H9 (cell line): ENCODE measurements at regions not wholly inside any gene's neighbourhood (a gene's known extent, or its start where the extent isn't known, plus 50 kb on each side); places are given as distances from the start of the nearest gene placed in this dataset.

Experiments
- DNase-seq: peaks from one replicate; pipeline ENCODE4 v3.0.0-alpha.2; 2017
- H2AFZ ChIP-seq: one replicate; pipeline ENCODE4 v1.6.1; 2013; ENCODE audit warnings: mild to moderate bottlenecking, low read length, control low read depth, moderate library complexity
- H2AK5ac ChIP-seq: 2 replicates; pipeline ENCODE4 v1.6.1; 2013; ENCODE audit warnings: low read length, control low read depth, mixed read lengths; ENCODE audit not compliant: insufficient read length
- H2BK120ac ChIP-seq: one replicate; pipeline ENCODE4 v1.6.1; 2013; ENCODE audit warnings: low read depth, mild to moderate bottlenecking, low read length, control low read depth, inconsistent platforms; ENCODE audit not compliant: poor library complexity, severe bottlenecking
- H2BK12ac ChIP-seq: 2 replicates; pipeline ENCODE4 v1.6.1; 2013; ENCODE audit warnings: low read length, control low read depth, mixed read lengths, low read depth; ENCODE audit not compliant: insufficient read length
- H2BK15ac ChIP-seq: 2 replicates; pipeline ENCODE4 v1.6.1; 2013; ENCODE audit warnings: low read depth, low read length, control low read depth
- H2BK20ac ChIP-seq: one replicate; pipeline ENCODE4 v1.6.1; 2013; ENCODE audit warnings: low read depth, mild to moderate bottlenecking, low read length, control low read depth, inconsistent platforms; ENCODE audit not compliant: poor library complexity, severe bottlenecking
- H2BK5ac ChIP-seq: 2 replicates; pipeline ENCODE4 v1.6.1; 2013; ENCODE audit warnings: low read length, control low read depth, mixed read lengths; ENCODE audit not compliant: insufficient read length
- H3K14ac ChIP-seq: 2 replicates; pipeline ENCODE4 v1.6.1; 2013; ENCODE audit warnings: low read length, control low read depth; ENCODE audit not compliant: insufficient read depth
- H3K18ac ChIP-seq: 2 replicates; pipeline ENCODE4 v1.6.1; 2013; ENCODE audit warnings: low read depth, mild to moderate bottlenecking, mixed read lengths, low read length, control low read depth; ENCODE audit not compliant: insufficient read length
- H3K23ac ChIP-seq: 2 replicates; pipeline ENCODE4 v1.6.1; 2013; ENCODE audit warnings: low read length, control low read depth, mixed read lengths, low read depth; ENCODE audit not compliant: insufficient read length
- H3K23me2 ChIP-seq: 2 replicates; pipeline ENCODE4 v1.6.1; 2013; ENCODE audit warnings: low read depth, mild to moderate bottlenecking, mixed read lengths, low read length, control low read depth; ENCODE audit not compliant: insufficient read length, poor library complexity, severe bottlenecking
- H3K27ac ChIP-seq: 2 replicates; pipeline ENCODE4 v1.5.1; 2013; ENCODE audit warnings: low read length, control low read depth, mixed read lengths, low read depth; ENCODE audit not compliant: insufficient read length
- H3K27me3 ChIP-seq: 2 replicates; pipeline ENCODE4 v1.6.1; 2013; ENCODE audit warnings: low read length, control low read depth, inconsistent platforms; ENCODE audit not compliant: insufficient read depth
- H3K4ac ChIP-seq: 2 replicates; pipeline ENCODE4 v1.6.1; 2013; ENCODE audit warnings: low read depth, mild to moderate bottlenecking, control low read depth, inconsistent platforms, low read length, moderate library complexity
- H3K4me1 ChIP-seq: 2 replicates; pipeline ENCODE4 v1.6.1; 2013; ENCODE audit warnings: low read length, control low read depth, inconsistent platforms; ENCODE audit not compliant: insufficient read depth
- H3K4me2 ChIP-seq: 2 replicates; pipeline ENCODE4 v1.6.1; 2013; ENCODE audit warnings: low read length, control low read depth, mixed read lengths; ENCODE audit not compliant: insufficient read length, insufficient read depth
- H3K56ac ChIP-seq: 2 replicates; pipeline ENCODE4 v1.6.1; 2013; ENCODE audit warnings: low read depth, mild to moderate bottlenecking, mixed read lengths, low read length, control low read depth; ENCODE audit not compliant: insufficient read length
- H3K79me1 ChIP-seq: 2 replicates; pipeline ENCODE4 v1.6.1; 2013; ENCODE audit warnings: low read depth, mild to moderate bottlenecking, moderate library complexity, low read length, control low read depth, inconsistent platforms; ENCODE audit not compliant: insufficient read depth, poor library complexity, severe bottlenecking
- H3K79me2 ChIP-seq: 2 replicates; pipeline ENCODE4 v1.6.1; 2013; ENCODE audit warnings: low read length, control low read depth, inconsistent platforms; ENCODE audit not compliant: insufficient read depth
- H3K9ac ChIP-seq: 2 replicates; pipeline ENCODE4 v1.6.1; 2013; ENCODE audit warnings: low read length, control low read depth, mixed read lengths; ENCODE audit not compliant: insufficient read length; ENCODE audit errors: extremely low read depth
- H3K9me3 ChIP-seq: one replicate; pipeline ENCODE4 v1.6.1; 2013; ENCODE audit warnings: low read depth, low read length, inconsistent platforms; ENCODE audit not compliant: control insufficient read depth
- H3T11ph ChIP-seq: one replicate; pipeline ENCODE4 v1.6.1; 2013; ENCODE audit warnings: mild to moderate bottlenecking, low read length, control low read depth, inconsistent platforms
- H4K20me1 ChIP-seq: one replicate; pipeline ENCODE4 v1.6.1; 2013; ENCODE audit not compliant: control insufficient read depth, insufficient read length, insufficient read depth
- H4K5ac ChIP-seq: 2 replicates; pipeline ENCODE4 v1.6.1; 2013; ENCODE audit warnings: low read depth, mild to moderate bottlenecking, mixed read lengths, low read length, control low read depth; ENCODE audit not compliant: insufficient read length
- H4K8ac ChIP-seq: replicated peaks from 2 replicates; pipeline ENCODE4 v1.6.1; 2013; ENCODE audit warnings: low read length, control low read depth, mixed read lengths, low read depth; ENCODE audit not compliant: insufficient read length
- H4K91ac ChIP-seq: 2 replicates; pipeline ENCODE4 v1.6.1; 2013; ENCODE audit warnings: low read depth, mild to moderate bottlenecking, moderate library complexity, mixed read lengths, low read length, control low read depth; ENCODE audit not compliant: insufficient read length
- H3K27ac Mint-ChIP-seq, 3 experiments: 2 replicates in 2 of 3; 3 replicates in 1 of 3; pipeline ENCODE4 v1.8.0; 2020 to 2021; ENCODE audit warnings: mixed read lengths in 3 of 3, mild to moderate bottlenecking in 1 of 3, moderate library complexity in 1 of 3
- H3K27me3 Mint-ChIP-seq: 2 replicates; pipeline ENCODE4 v1.8.0; 2021; ENCODE audit warnings: low read depth, mild to moderate bottlenecking, moderate library complexity, mixed read lengths
- H3K36me3 Mint-ChIP-seq, 3 experiments: 2 replicates in 2 of 3; 3 replicates in 1 of 3; pipeline ENCODE4 v1.8.0; 2020 to 2021; ENCODE audit warnings: low read depth in 3 of 3, mixed read lengths in 3 of 3; ENCODE audit not compliant: insufficient read depth in 1 of 3
- H3K4me1 Mint-ChIP-seq, 2 experiments: 2 replicates each; pipeline ENCODE4 v1.8.0; 2020; ENCODE audit warnings: mixed read lengths in 2 of 2
- H3K4me3 Mint-ChIP-seq, 2 experiments: 2 replicates in 1 of 2; 3 replicates in 1 of 2; pipeline ENCODE4 v1.8.0; 2020 to 2021; ENCODE audit warnings: mild to moderate bottlenecking in 2 of 2, mixed read lengths in 2 of 2, moderate library complexity in 1 of 2
- H3K9me3 Mint-ChIP-seq, 2 experiments: 2 replicates in 1 of 2; 3 replicates in 1 of 2; pipeline ENCODE4 v1.8.0; 2020; ENCODE audit warnings: mild to moderate bottlenecking in 2 of 2, mixed read lengths in 2 of 2, moderate library complexity in 1 of 2
- CTCF ChIP-seq: fragments of 200-600 bp; sonication (generic); conservative IDR thresholded peaks from 3 replicates; pipeline ENCODE4 v1.8.0; 2021; ENCODE audit warnings: antibody characterized with exemption, mild to moderate bottlenecking
- WGBS: extraction: QIAGEN DNeasy Blood & Tissue Kit; methylation state at CpG from one replicate; pipeline ENCODE4 v1.1.7; 2013; ENCODE audit warnings: missing lambda C conversion rate, low lambda C conversion rate, mixed read lengths; ENCODE audit not compliant: insufficient read length; ENCODE audit errors: extremely low coverage; 5-methylcytosine and 5-hydroxymethylcytosine counted together

- H3K9ac ChIP-seq = no peak overlapping the region
- Mint-ChIP-seq H3K4me1 (no peaks in the 10 kb centered on the region), H3K27ac (no peak overlapping the region), H3K36me3 (peaks cover 0 to 4% (median 0%) of the 10 kb centered on the region in 3 experiments; a peak in 2 of 7 replicates), H3K9me3 (no peaks in the 10 kb centered on the region; a peak in 1 of 5 replicates), H3K27me3 (no peaks in the 10 kb centered on the region), H3K4me3 (no peak overlapping the region)
- no peak overlapping the region for H2BK12ac ChIP-seq
- no peak overlapping the region for H2BK5ac ChIP-seq
- H3K4me1 ChIP-seq = no peaks in the 10 kb centered on the region
- no CpG with 5 or more reads among the region's 1 CpG for WGBS
- H2AFZ ChIP-seq = no peak overlapping the region
- no peak overlapping the region for H2AK5ac ChIP-seq
- no peak overlapping the region for H3K23ac ChIP-seq
- DNase-seq = no peak
- H3K4ac ChIP-seq = no peak overlapping the region
- H4K20me1 ChIP-seq = no peaks in the 10 kb centered on the region
- no peak overlapping the region for H3T11ph ChIP-seq
- H3K18ac ChIP-seq = no peak overlapping the region
- no peak overlapping the region for H3K27ac ChIP-seq
- no peaks in the 10 kb centered on the region for H3K27me3 ChIP-seq
- no peaks in the 10 kb centered on the region for H3K23me2 ChIP-seq
- H2BK15ac ChIP-seq = no peak overlapping the region
- H4K8ac ChIP-seq = no peak overlapping the region
- H3K56ac ChIP-seq = no peak overlapping the region
- TF ChIP-seq CTCF = no peak
- no peak overlapping the region for H4K5ac ChIP-seq
- no peak overlapping the region for H2BK20ac ChIP-seq
- no peaks in the 10 kb centered on the region for H3K79me1 ChIP-seq
- H3K9me3 ChIP-seq = no peaks in the 10 kb centered on the region
- no peak overlapping the region for H3K14ac ChIP-seq
- H3K79me2 ChIP-seq = no peaks in the 10 kb centered on the region
- no peak overlapping the region for H4K91ac ChIP-seq
- H3K4me2 ChIP-seq = no peak overlapping the region
- no peak overlapping the region for H2BK120ac ChIP-seq
Observed at GRCh38 chr3:96083610-96084009, 730.8 kb upstream of the EPHA6 start.
